Stimulated activated CD8-positive, alpha-beta memory T cell treated with anti-CD3 and anti-CD28 coated beads, Interleukin-4, amount 100 ng/mL, for 48 hours (primary cell): ENCODE measurements at regions not wholly inside any gene's neighbourhood (a gene's known extent, or its start where the extent isn't known, plus 50 kb on each side); places are given as distances from the start of the nearest gene placed in this dataset.
"Not testable (repeated sequence)": the region's sequence is repeated elsewhere in the genome, so short reads cannot be mapped to it uniquely, and the experiment has no call there.

ENCODE experiments used
- DNase-seq: peaks from one replicate; pipeline ENCODE4 v3.0.0-alpha.2; 2020

GRCh38 chr20:18876394-18876793, 62.8 kb downstream of the SCP2D1 start:
- not testable (repeated sequence) for DNase-seq

GRCh38 chr20:18879262-18879661, 65.7 kb downstream of the SCP2D1 start:
- no peak for DNase-seq

- no peak for DNase-seq
Observed at GRCh38 chr20:18886756-18887155, 73.2 kb downstream of the SCP2D1 start.

- DNase-seq: no peak
Observed at GRCh38 chr20:18901980-18902737, 88.6 kb downstream of the SCP2D1 start.

- no peak for DNase-seq
Observed at GRCh38 chr20:18904192-18904591, 90.6 kb downstream of the SCP2D1 start.

- DNase-seq: no peak
Observed at GRCh38 chr20:18904624-18905023, 91.0 kb downstream of the SCP2D1 start.

- DNase-seq: no peak
Observed at GRCh38 chr20:18906046-18906445, 92.5 kb downstream of the SCP2D1 start.

GRCh38 chr20:18907353-18907752, 93.8 kb downstream of the SCP2D1 start:
- DNase-seq: no peak

- DNase-seq: no peak
Observed at GRCh38 chr20:18908109-18908508, 94.5 kb downstream of the SCP2D1 start.

- DNase-seq: no peak
Observed at GRCh38 chr20:18909254-18909653, 95.7 kb downstream of the SCP2D1 start.

GRCh38 chr20:18913701-18914100, 100.1 kb downstream of the SCP2D1 start:
- DNase-seq: no peak

GRCh38 chr20:18914796-18915195, 101.2 kb downstream of the SCP2D1 start:
- no peak for DNase-seq

GRCh38 chr20:18916886-18917750, 103.5 kb downstream of the SCP2D1 start:
- DNase-seq: no peak

GRCh38 chr20:18919996-18920395, 106.4 kb downstream of the SCP2D1 start:
- no peak for DNase-seq

- DNase-seq: no peak
Observed at GRCh38 chr20:18921291-18921690, 107.7 kb downstream of the SCP2D1 start.

GRCh38 chr20:18922251-18922650, 108.7 kb downstream of the SCP2D1 start:
- DNase-seq: no peak

GRCh38 chr20:18922898-18923297, 109.3 kb downstream of the SCP2D1 start:
- no peak for DNase-seq

GRCh38 chr20:18926965-18927364, 113.4 kb downstream of the SCP2D1 start:
- DNase-seq: no peak

- no peak for DNase-seq
Observed at GRCh38 chr20:18928626-18929025, 115.0 kb downstream of the SCP2D1 start.

- no peak for DNase-seq
Observed at GRCh38 chr20:18929800-18930199, 116.2 kb downstream of the SCP2D1 start.

GRCh38 chr20:18943542-18943941, 130.0 kb downstream of the SCP2D1 start:
- no peak for DNase-seq

- no peak for DNase-seq
Observed at GRCh38 chr20:18956890-18957289, 143.3 kb downstream of the SCP2D1 start.

- no peak for DNase-seq
Observed at GRCh38 chr20:18957328-18957727, 143.7 kb downstream of the SCP2D1 start.

GRCh38 chr20:18971121-18971520, 157.5 kb downstream of the SCP2D1 start:
- DNase-seq: no peak
